Dendritic cell treated with granulocyte-macrophage colony-stimulating factor and Interleukin-4, amounts not matched to agents 40 ng/mL and 50 ng/mL, for 4 days (primary cell): ENCODE measurements at regions not wholly inside any gene's neighbourhood (a gene's known extent, or its start where the extent isn't known, plus 50 kb on each side); places are given as distances from the start of the nearest gene placed in this dataset.
"Not testable (repeated sequence)": the region's sequence is repeated elsewhere in the genome, so short reads cannot be mapped to it uniquely, and the experiment has no call there.

Experiments
- H3K27ac Mint-ChIP-seq: one replicate; pipeline ENCODE4 v1.8.0; 2022; ENCODE audit warnings: mild to moderate bottlenecking, mixed read lengths
- H3K27me3 Mint-ChIP-seq: one replicate; pipeline ENCODE4 v1.8.0; 2022; ENCODE audit warnings: mild to moderate bottlenecking, mixed read lengths
- H3K36me3 Mint-ChIP-seq: one replicate; pipeline ENCODE4 v1.8.0; 2022; ENCODE audit warnings: low read depth, mixed read lengths
- H3K4me1 Mint-ChIP-seq: one replicate; pipeline ENCODE4 v1.8.0; 2022; ENCODE audit warnings: low read depth, mixed read lengths
- H3K4me3 Mint-ChIP-seq: one replicate; pipeline ENCODE4 v1.8.0; 2022; ENCODE audit warnings: mild to moderate bottlenecking, moderate library complexity, mixed read lengths
- H3K9me3 Mint-ChIP-seq: one replicate; pipeline ENCODE4 v1.8.0; 2022; ENCODE audit warnings: mixed read lengths
- intact Hi-C: fragments of 100-400 bp; cut with micrococcal nuclease; formaldehyde crosslinking; loops from one replicate; pipeline ENCODE4 v1.15.0; 2022

DNA sequence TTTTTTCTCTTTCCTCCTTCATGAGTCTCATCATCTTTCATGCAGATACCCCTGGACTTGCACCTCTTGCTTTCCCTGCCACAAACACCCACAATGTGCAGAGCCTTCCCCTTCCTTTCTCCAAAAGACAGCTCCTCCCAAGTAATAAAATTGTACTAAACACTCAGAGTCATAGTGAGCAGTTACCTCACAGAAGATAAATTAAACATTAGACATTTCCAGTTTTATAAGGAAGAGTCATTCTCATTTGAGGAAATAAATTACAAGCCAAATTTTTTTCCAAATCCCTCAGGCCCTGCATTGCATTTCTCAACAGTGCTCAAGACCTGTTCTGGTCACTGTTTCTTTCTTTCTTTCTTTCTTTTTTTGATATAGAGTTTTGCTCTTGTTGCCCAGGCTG, 131.5 kb downstream of the ATPSCKMT start:
- no peak overlapping the region for H3K4me3 Mint-ChIP-seq

DNA sequence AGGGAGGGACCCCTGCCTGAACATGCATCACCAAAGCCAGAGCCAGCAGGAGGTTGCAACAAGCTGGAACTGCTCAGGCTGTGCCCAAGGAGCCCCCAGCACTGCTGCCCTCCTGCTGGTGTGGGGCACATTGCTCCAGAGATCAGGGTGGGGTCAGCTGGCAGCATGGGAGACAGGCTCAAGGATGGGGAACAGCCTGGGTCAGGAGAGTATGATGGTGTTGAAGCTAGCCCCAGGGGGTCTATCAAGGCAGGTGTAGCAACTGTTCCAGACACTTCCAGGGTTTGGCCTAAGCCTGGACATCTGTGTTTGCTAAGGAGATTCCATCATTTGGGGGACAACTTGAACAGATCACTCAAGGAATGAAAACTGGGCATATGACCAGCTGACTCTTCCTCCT, 133.1 kb downstream of the ATPSCKMT start:
- H3K9me3 Mint-ChIP-seq: no peaks in the 10 kb centered on the region
- no peaks in the 10 kb centered on the region for H3K27me3 Mint-ChIP-seq
- intact Hi-C loops: no loop called here
- no peak overlapping the region for H3K4me3 Mint-ChIP-seq
- H3K27ac Mint-ChIP-seq: no peak overlapping the region
- H3K36me3 Mint-ChIP-seq: no peaks in the 10 kb centered on the region
- no peaks in the 10 kb centered on the region for H3K4me1 Mint-ChIP-seq

More for the DNA sequence above, 131.5 kb downstream of the ATPSCKMT start:
- Mint-ChIP-seq H3K36me3 (no peaks in the 10 kb centered on the region), H3K4me1 (no peaks in the 10 kb centered on the region), H3K27ac (no peak overlapping the region), H3K27me3 (no peaks in the 10 kb centered on the region), H3K9me3 (no peaks in the 10 kb centered on the region)
- intact Hi-C loops: no loop called here

DNA sequence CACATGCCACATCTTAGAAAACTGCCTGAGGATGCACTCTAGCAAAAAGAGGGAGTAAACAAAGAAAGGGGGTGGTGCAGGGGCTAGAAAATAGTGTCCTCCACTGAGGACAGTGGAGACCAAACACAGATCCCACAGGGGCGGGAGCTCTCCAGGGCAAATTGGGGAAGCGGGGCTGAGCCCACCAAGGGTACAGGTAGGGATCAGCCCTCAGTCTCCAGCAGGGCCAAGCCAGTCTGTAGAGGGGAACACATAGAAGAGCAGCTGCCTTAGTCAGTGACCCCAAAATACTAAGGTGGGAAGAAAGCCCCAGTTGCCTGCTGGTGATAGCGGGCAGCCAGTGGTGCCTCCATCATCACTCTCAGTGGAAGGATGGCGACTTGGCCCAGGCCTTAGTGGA, 134.0 kb downstream of the ATPSCKMT start:
- H3K27ac Mint-ChIP-seq: no peak overlapping the region
- H3K9me3 Mint-ChIP-seq: no peaks in the 10 kb centered on the region
- no peaks in the 10 kb centered on the region for H3K27me3 Mint-ChIP-seq
- no peak overlapping the region for H3K4me3 Mint-ChIP-seq
- no peaks in the 10 kb centered on the region for H3K36me3 Mint-ChIP-seq
- no peaks in the 10 kb centered on the region for H3K4me1 Mint-ChIP-seq
- intact Hi-C loops: no loop called here

DNA sequence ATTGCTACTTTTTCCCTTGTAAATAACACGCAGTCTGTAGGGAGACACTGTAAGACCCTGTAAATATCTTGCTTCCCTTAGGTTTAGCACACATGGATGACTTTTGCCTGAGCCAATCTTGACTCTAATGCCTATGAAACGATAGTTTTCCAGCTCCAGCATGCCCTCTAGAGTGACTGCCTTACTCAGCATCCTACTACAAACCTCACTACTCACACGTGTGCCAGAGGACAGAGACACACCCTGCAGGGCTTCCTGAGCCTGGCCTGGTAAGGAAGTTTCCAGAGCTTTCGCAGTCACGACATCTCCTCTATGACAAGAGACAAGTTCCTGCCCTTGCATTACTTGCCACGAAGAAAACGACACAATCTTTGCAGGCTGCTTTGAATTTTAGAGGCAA, 138.1 kb downstream of the ATPSCKMT start:
- no peaks in the 10 kb centered on the region for H3K4me1 Mint-ChIP-seq
- intact Hi-C loops: no loop called here

DNA sequence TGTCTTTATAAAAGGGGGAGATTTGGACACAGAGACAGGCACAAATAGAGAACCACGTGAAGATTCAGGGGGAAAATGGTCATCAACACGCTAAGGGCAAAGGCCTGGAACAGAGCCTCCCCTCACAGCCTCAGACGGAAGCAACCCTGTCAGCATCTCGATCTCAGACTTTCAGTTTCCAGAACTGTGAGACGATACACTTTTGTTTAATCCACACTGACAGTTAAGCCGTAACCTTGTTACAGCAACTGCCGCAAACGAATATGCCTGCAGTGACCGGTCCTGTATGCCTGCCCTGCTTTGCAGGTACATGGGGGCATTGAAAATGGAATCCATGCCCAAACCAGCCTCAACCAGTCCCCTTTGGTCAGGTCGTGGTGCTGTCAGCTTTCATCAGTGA, 139.5 kb downstream of the ATPSCKMT start:
- no peaks in the 10 kb centered on the region for H3K36me3 Mint-ChIP-seq
- H3K27me3 Mint-ChIP-seq: no peaks in the 10 kb centered on the region
- H3K4me1 Mint-ChIP-seq: no peaks in the 10 kb centered on the region
- no peak overlapping the region for H3K27ac Mint-ChIP-seq
- H3K4me3 Mint-ChIP-seq: no peak overlapping the region
- no peaks in the 10 kb centered on the region for H3K9me3 Mint-ChIP-seq
- intact Hi-C loops: no loop called here

More for the DNA sequence above, 138.1 kb downstream of the ATPSCKMT start:
- H3K36me3 Mint-ChIP-seq: no peaks in the 10 kb centered on the region
- no peak overlapping the region for H3K27ac Mint-ChIP-seq
- no peaks in the 10 kb centered on the region for H3K27me3 Mint-ChIP-seq
- no peak overlapping the region for H3K4me3 Mint-ChIP-seq
- H3K9me3 Mint-ChIP-seq: no peaks in the 10 kb centered on the region

DNA sequence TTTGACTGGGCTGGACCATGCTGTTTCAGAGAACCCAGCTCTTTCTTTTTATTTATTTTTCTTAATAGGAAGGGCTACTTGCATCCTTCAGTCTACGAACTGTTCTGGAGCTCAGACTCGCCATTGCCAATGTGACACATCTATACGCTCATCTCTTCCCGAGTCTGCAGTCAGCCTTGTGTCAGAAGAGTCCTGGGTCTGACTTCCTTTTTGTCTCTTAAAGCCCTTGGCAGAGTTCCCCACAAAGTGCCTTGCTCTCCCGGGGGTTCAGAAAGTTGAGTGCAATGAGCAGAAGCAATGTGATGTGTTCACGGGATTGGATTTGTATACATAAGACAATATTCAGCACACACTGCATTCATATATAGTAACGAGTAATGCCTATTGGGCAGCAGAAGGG, 140.4 kb downstream of the ATPSCKMT start:
- H3K27me3 Mint-ChIP-seq: no peaks in the 10 kb centered on the region
- H3K36me3 Mint-ChIP-seq: no peaks in the 10 kb centered on the region
- no peak overlapping the region for H3K27ac Mint-ChIP-seq
- H3K4me3 Mint-ChIP-seq: no peak overlapping the region
- no peaks in the 10 kb centered on the region for H3K4me1 Mint-ChIP-seq
- H3K9me3 Mint-ChIP-seq: no peaks in the 10 kb centered on the region
- intact Hi-C loops: no loop called here

DNA sequence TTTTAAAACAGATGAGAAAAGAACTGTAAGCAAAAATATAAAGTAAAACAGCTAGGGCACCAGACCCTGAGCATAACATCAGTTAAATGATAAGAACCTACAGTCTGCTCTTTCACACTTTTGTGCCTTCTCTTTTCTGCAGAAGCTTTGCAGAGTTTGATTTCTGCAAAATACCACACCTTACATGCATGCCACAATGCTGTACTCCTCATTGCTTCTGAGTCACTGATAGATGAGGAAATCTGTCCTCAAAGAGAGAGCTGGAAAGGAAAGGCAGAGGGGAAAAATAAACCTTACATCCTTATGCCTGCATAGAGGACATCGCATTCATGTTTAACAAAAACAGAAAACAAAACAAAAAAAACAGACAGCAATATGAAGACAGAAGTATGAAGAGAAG, 142.9 kb downstream of the ATPSCKMT start:
- H3K4me1 Mint-ChIP-seq: no peaks in the 10 kb centered on the region
- no peaks in the 10 kb centered on the region for H3K36me3 Mint-ChIP-seq
- intact Hi-C loops: no loop called here
- no peak overlapping the region for H3K27ac Mint-ChIP-seq
- no peaks in the 10 kb centered on the region for H3K9me3 Mint-ChIP-seq
- H3K4me3 Mint-ChIP-seq: no peak overlapping the region
- no peaks in the 10 kb centered on the region for H3K27me3 Mint-ChIP-seq

DNA sequence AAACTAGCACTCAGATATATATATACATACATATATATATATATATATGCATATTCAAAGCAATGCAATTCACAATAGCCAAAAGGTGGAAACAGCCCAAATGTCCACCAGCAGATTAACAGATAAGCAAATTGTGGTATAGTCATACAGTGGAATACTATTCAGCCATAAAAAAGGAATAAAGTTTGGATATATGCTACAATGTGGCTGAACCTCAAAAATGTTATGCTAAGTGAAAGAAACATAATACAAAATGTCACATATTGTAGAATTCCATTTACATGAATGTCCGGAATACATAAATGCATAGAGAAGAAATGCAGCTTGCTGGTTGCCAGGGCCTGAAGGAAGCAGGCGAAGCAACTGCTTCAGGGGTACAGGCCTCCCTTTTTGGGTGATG, 143.4 kb downstream of the ATPSCKMT start:
- intact Hi-C loops: no loop called here
- no peaks in the 10 kb centered on the region for H3K27me3 Mint-ChIP-seq
- no peak overlapping the region for H3K4me3 Mint-ChIP-seq
- no peak overlapping the region for H3K27ac Mint-ChIP-seq
- H3K9me3 Mint-ChIP-seq: no peaks in the 10 kb centered on the region
- H3K4me1 Mint-ChIP-seq: no peaks in the 10 kb centered on the region
- no peaks in the 10 kb centered on the region for H3K36me3 Mint-ChIP-seq

DNA sequence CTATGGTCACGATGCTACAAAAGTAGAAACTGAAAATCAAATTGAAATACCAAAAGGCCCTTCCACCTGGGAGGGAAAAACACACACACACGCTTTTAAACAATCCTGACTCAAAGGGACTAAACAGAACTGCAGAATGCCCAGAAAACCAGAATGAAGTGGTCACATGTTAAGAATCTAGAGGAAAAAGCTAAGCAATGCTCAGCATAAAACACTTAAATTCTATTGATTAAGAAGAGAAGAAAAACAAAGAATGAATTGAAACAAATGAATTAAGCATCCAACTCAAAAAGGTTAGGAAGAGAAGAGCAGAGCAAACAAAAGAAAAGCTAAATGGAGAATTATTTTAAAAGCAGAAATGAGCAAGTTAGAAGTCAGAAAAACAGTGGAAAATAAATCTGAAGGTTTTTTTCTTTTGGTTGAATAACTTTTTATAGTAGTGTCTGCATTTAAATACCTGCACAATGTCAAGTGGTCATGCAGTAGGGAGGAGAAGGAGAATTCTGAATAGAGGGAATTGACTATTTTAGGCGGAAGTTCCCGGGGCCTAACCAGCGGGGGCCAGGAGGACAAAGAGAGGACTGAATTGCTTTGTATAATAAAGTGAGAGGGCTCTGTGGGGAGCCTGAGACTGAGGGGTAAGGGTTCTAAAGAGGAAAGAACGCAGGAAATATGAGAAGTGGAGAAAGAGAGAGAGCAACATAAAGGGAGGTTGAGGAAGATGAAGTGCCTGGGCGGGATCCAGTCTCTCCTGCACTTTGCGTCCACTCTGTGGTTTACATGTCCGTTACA, 146.8 kb downstream of the ATPSCKMT start:
- H3K36me3 Mint-ChIP-seq: no peaks in the 10 kb centered on the region
- H3K4me1 Mint-ChIP-seq: no peaks in the 10 kb centered on the region
- H3K27ac Mint-ChIP-seq: no peak overlapping the region
- intact Hi-C loops: no loop called here
- peaks cover 17% of the 10 kb centered on the region for H3K9me3 Mint-ChIP-seq
- H3K27me3 Mint-ChIP-seq: no peaks in the 10 kb centered on the region
- H3K4me3 Mint-ChIP-seq: no peak overlapping the region

DNA sequence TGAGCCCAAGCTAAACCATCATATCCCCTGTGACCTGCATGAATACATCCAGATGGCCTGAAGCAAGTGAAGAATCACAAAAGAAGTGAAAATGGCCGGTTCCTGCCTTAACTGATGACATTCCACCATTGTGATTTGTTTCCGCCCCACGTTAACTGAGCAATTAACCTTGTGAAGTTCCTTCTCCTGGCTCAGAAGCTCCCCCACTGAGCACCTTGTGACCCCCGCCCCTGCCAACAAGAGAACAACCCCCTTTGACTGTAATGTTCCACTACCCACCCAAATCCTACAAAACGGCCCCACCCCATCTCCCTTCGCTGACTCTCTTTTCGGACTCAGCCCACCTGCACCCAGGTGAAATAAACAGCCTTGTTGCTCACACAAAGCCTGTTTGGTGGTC, 147.5 kb downstream of the ATPSCKMT start:
- intact Hi-C loops, H3K27ac Mint-ChIP-seq, H3K4me3 Mint-ChIP-seq, H3K4me1 Mint-ChIP-seq, H3K36me3 Mint-ChIP-seq, H3K27me3 Mint-ChIP-seq: not testable (repeated sequence)
- H3K9me3 Mint-ChIP-seq: peaks cover 17% of the 10 kb centered on the region

DNA sequence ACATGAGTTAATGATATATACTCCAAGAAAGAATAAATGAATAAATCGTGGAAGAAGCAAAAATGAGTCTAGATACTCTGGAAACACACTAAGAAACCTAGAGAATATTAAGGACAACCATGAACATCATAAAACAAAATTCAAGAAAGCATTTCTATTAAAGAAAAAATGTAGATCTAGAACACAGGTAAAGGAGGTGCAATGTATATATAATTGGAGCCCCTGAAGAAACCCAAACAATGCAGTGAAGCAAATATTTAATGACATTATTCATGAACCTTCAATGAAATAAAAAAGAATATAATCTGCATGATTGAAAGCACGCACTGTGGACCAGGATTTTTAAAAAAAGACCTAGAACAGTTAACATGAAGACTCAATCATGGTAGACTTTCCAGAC, 150.1 kb downstream of the ATPSCKMT start:
- no peak overlapping the region for H3K4me3 Mint-ChIP-seq
- no peaks in the 10 kb centered on the region for H3K27me3 Mint-ChIP-seq
- H3K9me3 Mint-ChIP-seq: peaks cover 19% of the 10 kb centered on the region
- no peaks in the 10 kb centered on the region for H3K36me3 Mint-ChIP-seq
- intact Hi-C loops: no loop called here
- H3K27ac Mint-ChIP-seq: no peak overlapping the region
- H3K4me1 Mint-ChIP-seq: no peaks in the 10 kb centered on the region

DNA sequence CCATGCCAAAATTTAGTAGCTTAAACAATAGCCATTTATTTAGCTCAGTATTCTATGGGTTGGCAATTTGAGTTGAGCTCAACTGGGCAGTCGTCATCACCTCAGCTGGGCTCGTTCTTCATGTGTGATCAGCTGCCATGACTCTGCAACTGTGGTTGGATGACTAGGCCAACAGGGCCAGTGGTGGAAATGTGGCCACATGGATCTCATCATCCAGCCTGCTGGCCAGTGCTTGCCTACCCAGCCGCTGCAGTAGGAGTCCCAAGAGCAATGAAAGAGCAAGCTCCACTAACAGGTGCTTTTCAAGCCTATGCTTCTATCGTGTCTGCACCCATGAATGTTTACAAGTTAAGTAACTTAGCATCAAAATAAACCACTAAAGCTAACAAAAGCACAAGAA, 158.0 kb downstream of the ATPSCKMT start:
- no peak overlapping the region for H3K4me3 Mint-ChIP-seq
- H3K27me3 Mint-ChIP-seq: no peaks in the 10 kb centered on the region
- intact Hi-C loops: no loop called here
- no peaks in the 10 kb centered on the region for H3K4me1 Mint-ChIP-seq
- no peak overlapping the region for H3K27ac Mint-ChIP-seq
- H3K9me3 Mint-ChIP-seq: peaks cover 20% of the 10 kb centered on the region
- H3K36me3 Mint-ChIP-seq: no peaks in the 10 kb centered on the region

DNA sequence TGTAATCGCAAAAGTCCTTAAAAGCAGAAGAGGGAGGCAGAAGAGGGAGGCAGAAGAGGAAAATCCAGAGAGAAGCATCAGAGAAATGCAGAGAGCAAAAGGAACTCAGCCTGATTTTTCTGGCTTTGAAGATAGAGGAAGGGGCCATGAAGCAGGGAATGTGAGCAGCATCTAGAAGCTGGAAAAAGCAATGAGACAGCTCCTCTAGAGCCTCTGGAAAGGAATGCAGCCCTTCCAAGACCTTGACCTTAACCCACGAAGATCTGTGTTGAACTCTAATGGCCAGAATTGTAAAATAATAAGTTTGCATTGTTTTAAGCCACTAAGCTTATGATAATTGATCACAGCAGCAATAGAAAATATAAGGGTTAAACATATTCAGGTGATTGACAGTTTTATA, 159.6 kb downstream of the ATPSCKMT start:
- intact Hi-C loops: no loop called here
- Mint-ChIP-seq H3K27me3 (no peaks in the 10 kb centered on the region), H3K36me3 (no peaks in the 10 kb centered on the region), H3K4me1 (no peaks in the 10 kb centered on the region), H3K9me3 (peaks cover 20% of the 10 kb centered on the region), H3K27ac (no peak overlapping the region), H3K4me3 (no peak overlapping the region)

DNA sequence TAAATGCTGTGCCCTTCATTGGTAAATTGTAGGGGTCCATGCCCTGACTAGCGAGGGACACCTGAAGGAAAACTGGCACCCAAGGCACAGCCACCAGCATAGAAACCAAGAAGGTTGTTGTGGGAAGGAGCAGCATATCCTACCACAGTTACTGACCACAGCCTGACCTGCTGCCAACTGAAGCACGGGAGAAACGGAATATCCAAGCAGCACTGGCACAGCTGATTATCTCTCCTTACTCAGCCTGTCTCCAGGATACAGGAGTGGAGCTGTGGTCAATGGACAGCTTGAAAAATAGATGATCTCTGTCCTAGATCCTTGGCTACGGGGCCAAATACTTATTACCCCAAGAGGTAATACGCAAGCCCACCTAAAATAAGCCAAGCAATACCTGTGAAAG, 164.5 kb downstream of the ATPSCKMT start:
- no peak overlapping the region for H3K4me3 Mint-ChIP-seq
- no peaks in the 10 kb centered on the region for H3K4me1 Mint-ChIP-seq
- no peaks in the 10 kb centered on the region for H3K27me3 Mint-ChIP-seq
- intact Hi-C loops: no loop called here
- H3K9me3 Mint-ChIP-seq: no peaks in the 10 kb centered on the region
- H3K27ac Mint-ChIP-seq: no peak overlapping the region
- no peaks in the 10 kb centered on the region for H3K36me3 Mint-ChIP-seq

DNA sequence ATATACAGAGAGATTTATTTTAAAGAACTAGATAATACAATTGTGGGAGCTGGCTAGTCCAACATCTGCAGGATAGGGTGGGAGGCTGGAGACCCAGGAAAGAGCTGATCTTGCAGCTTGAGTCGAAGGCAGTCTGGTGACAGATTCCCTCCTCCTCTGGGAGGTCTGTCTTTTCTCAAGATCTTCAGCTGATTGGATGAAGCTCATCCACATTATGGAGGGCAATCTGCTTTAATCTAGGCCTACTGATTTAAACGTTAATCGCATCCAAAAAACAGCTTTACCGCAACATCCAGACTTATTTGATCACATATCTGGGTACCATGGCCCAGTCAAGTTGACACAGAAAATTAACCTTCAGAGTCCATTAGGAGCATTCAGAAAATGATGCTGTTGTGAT, 168.1 kb downstream of the ATPSCKMT start:
- intact Hi-C loops: no loop called here
- Mint-ChIP-seq H3K4me3 (no peak overlapping the region), H3K9me3 (no peaks in the 10 kb centered on the region), H3K4me1 (no peaks in the 10 kb centered on the region), H3K36me3 (no peaks in the 10 kb centered on the region), H3K27ac (no peak overlapping the region), H3K27me3 (no peaks in the 10 kb centered on the region)
